IMR-90 (cell line): ENCODE measurements at regions not wholly inside any gene's neighbourhood (a gene's known extent, or its start where the extent isn't known, plus 50 kb on each side); places are given as distances from the start of the nearest gene placed in this dataset.

Experiments
- MXI1 ChIP-seq: IDR thresholded peaks from 2 replicates; pipeline ENCODE4 v1.6.1; 2012; ENCODE audit warnings: low read depth, mild to moderate bottlenecking, low read length, moderate library complexity, borderline replicate concordance
- POLR2A ChIP-seq: IDR thresholded peaks from 2 replicates; pipeline ENCODE4 v1.6.1; 2012; ENCODE audit warnings: mild to moderate bottlenecking, low read depth, low read length
- RAD21 ChIP-seq: IDR thresholded peaks from 2 replicates; pipeline ENCODE4 v1.6.1; 2012; ENCODE audit warnings: low read length, improper control_type of control experiment
- RCOR1 ChIP-seq: IDR thresholded peaks from 2 replicates; pipeline ENCODE4 v1.6.1; 2012; ENCODE audit warnings: mild to moderate bottlenecking, low read length, improper control_type of control experiment; ENCODE audit not compliant: insufficient replicate concordance
- RFX5 ChIP-seq: IDR thresholded peaks from 2 replicates; pipeline ENCODE4 v1.8.0; 2012; ENCODE audit warnings: low read depth, mild to moderate bottlenecking, low read length, moderate library complexity
- TF ChIP-seq, protein P1 (sequence below): conservative IDR thresholded peaks from 2 replicates; pipeline ENCODE4 v1.5.1; 2012; ENCODE audit warnings: mild to moderate bottlenecking, low read depth, low read length, improper control_type of control experiment

DNA sequence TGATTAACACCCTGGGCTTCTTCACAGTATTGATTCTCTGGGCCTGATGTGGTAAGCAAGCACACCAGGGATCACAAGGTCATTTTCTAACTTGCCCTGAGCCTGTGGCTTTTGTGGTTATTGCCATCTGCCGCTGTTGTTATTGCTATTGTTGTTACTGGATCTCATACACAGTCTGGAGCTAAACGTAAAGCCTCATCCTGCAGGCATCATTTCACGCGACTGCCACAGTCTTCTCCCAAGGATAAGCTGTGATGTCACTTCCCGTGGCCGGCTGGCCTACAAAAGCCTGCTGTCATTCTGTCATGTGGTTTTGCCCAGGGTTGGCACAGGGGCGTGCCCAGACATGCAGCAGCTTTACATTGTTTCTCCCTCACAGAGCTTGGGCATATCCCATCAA lies 154.0 kb upstream of the GPR12 start:
- TF ChIP-seq POLR2A (no peak), RAD21 (no peak), RFX5 (no peak), RCOR1 (no peak), MXI1 (no peak)
- TF ChIP-seq, protein P1, sequence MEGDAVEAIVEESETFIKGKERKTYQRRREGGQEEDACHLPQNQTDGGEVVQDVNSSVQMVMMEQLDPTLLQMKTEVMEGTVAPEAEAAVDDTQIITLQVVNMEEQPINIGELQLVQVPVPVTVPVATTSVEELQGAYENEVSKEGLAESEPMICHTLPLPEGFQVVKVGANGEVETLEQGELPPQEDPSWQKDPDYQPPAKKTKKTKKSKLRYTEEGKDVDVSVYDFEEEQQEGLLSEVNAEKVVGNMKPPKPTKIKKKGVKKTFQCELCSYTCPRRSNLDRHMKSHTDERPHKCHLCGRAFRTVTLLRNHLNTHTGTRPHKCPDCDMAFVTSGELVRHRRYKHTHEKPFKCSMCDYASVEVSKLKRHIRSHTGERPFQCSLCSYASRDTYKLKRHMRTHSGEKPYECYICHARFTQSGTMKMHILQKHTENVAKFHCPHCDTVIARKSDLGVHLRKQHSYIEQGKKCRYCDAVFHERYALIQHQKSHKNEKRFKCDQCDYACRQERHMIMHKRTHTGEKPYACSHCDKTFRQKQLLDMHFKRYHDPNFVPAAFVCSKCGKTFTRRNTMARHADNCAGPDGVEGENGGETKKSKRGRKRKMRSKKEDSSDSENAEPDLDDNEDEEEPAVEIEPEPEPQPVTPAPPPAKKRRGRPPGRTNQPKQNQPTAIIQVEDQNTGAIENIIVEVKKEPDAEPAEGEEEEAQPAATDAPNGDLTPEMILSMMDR = no peak
